GM20000 (cell line): ENCODE measurements at regions not wholly inside any gene's neighbourhood (a gene's known extent, or its start where the extent isn't known, plus 50 kb on each side); places are given as distances from the start of the nearest gene placed in this dataset.
"Not testable (repeated sequence)": the region's sequence is repeated elsewhere in the genome, so short reads cannot be mapped to it uniquely, and the experiment has no call there.

Experiments
- DNase-seq: peaks from one replicate; pipeline ENCODE4 v3.0.0; 2012; ENCODE audit warnings: low spot score
- CTCF ChIP-seq: IDR thresholded peaks from 2 replicates; pipeline ENCODE4 v1.5.1; 2012; ENCODE audit warnings: mild to moderate bottlenecking, control low read depth; ENCODE audit errors: extremely low read depth, missing control alignments

- no peak for DNase-seq
Measured at GRCh38 chr18:67455890-67456501, 60.5 kb downstream of the DSEL start.

GRCh38 chr18:67453901-67454300 is 62.6 kb downstream of the DSEL start:
- no peak for TF ChIP-seq CTCF
- DNase-seq: no peak

More at GRCh38 chr18:67455890-67456501, 60.5 kb downstream of the DSEL start:
- TF ChIP-seq CTCF: no peak

- DNase-seq: no peak
- TF ChIP-seq CTCF: no peak
Measured at GRCh38 chr18:67451960-67452359, 64.6 kb downstream of the DSEL start.

- DNase-seq: not testable (repeated sequence)
Measured at GRCh38 chr18:67451101-67451500, 65.4 kb downstream of the DSEL start.

- no peak for DNase-seq
- TF ChIP-seq CTCF: no peak
Measured at GRCh38 chr18:67433971-67434370, 82.5 kb downstream of the DSEL start.

- no peak for TF ChIP-seq CTCF
- no peak for DNase-seq
Measured at GRCh38 chr18:67432806-67433205, 83.7 kb downstream of the DSEL start.

GRCh38 chr18:67428805-67429204 is 87.7 kb downstream of the DSEL start:
- no peak for TF ChIP-seq CTCF
- DNase-seq: no peak

- DNase-seq: no peak
Measured at GRCh38 chr18:67428158-67428557, 88.4 kb downstream of the DSEL start.

More at GRCh38 chr18:67428158-67428557, 88.4 kb downstream of the DSEL start:
- TF ChIP-seq CTCF: no peak
